GM23338 (cell line): ENCODE measurements at regions not wholly inside any gene's neighbourhood (a gene's known extent, or its start where the extent isn't known, plus 50 kb on each side); places are given as distances from the start of the nearest gene placed in this dataset.

Experiments used
- ATAC-seq: fragments of 200-7000 bp; cut with Tn5 transposase; 3 replicates; pipeline ENCODE4 v1.9.1; 2020
- DNase-seq: peaks from one replicate; pipeline ENCODE4 v3.0.0-alpha.2; 2015; ENCODE audit warnings: low spot score
- H2AFZ ChIP-seq: fragments of 200-600 bp; sonication (generic); 2 replicates; pipeline ENCODE4 v1.8.0; 2016; ENCODE audit warnings: antibody characterized with exemption, mild to moderate bottlenecking, moderate library complexity
- H3F3A ChIP-seq: fragments of 200-600 bp; sonication (generic); replicated peaks from 2 replicates; pipeline ENCODE4 v1.8.0; 2017; ENCODE audit warnings: antibody characterized with exemption, mixed run types, low read depth
- H3K27ac ChIP-seq: fragments of 200-600 bp; sonication (generic); 2 replicates; pipeline ENCODE4 v1.6.1; 2016; ENCODE audit warnings: low read depth
- H3K27me3 ChIP-seq: fragments of 200-600 bp; sonication (generic); 2 replicates; pipeline ENCODE4 v1.8.0; 2016; ENCODE audit warnings: mild to moderate bottlenecking, mixed run types, moderate library complexity; ENCODE audit not compliant: insufficient read depth
- H3K36me3 ChIP-seq: fragments of 200-600 bp; sonication (generic); 2 replicates; pipeline ENCODE4 v1.8.0; 2016; ENCODE audit warnings: mild to moderate bottlenecking; ENCODE audit not compliant: insufficient read depth
- H3K4me1 ChIP-seq: fragments of 200-600 bp; sonication (generic); 2 replicates; pipeline ENCODE4 v1.8.0; 2016; ENCODE audit warnings: mild to moderate bottlenecking, moderate library complexity; ENCODE audit not compliant: insufficient read depth
- H3K4me2 ChIP-seq: fragments of 200-600 bp; sonication (generic); 2 replicates; pipeline ENCODE4 v1.7.1; 2017; ENCODE audit warnings: mixed run types
- H3K4me3 ChIP-seq: fragments of 200-600 bp; sonication (generic); 2 replicates; pipeline ENCODE4 v1.6.1; 2016; ENCODE audit warnings: mixed run types
- H3K79me2 ChIP-seq: fragments of 200-600 bp; sonication (generic); replicated peaks from 2 replicates; pipeline ENCODE4 v1.8.0; 2017; ENCODE audit warnings: mild to moderate bottlenecking; ENCODE audit not compliant: insufficient read depth
- H3K9me2 ChIP-seq: fragments of 200-600 bp; sonication (generic); 2 replicates; pipeline ENCODE4 v1.8.0; 2017; ENCODE audit not compliant: insufficient read depth
- H4K20me1 ChIP-seq: fragments of 200-600 bp; sonication (generic); replicated peaks from 2 replicates; pipeline ENCODE4 v1.8.0; 2017; ENCODE audit warnings: mild to moderate bottlenecking; ENCODE audit not compliant: insufficient read depth
- H3K27ac Mint-ChIP-seq: 2 replicates; pipeline ENCODE4 v1.8.0; 2020; ENCODE audit warnings: inconsistent platforms, mild to moderate bottlenecking, moderate library complexity, mixed read lengths
- H3K27me3 Mint-ChIP-seq: 3 replicates; pipeline ENCODE4 v1.8.0; 2022; ENCODE audit warnings: low read depth, mild to moderate bottlenecking, moderate library complexity, mixed read lengths, inconsistent platforms; ENCODE audit not compliant: insufficient read depth, poor library complexity
- H3K36me3 Mint-ChIP-seq: 3 replicates; pipeline ENCODE4 v1.8.0; 2021; ENCODE audit warnings: low read depth, mild to moderate bottlenecking, inconsistent platforms, moderate library complexity, mixed read lengths
- H3K4me1 Mint-ChIP-seq: 3 replicates; pipeline ENCODE4 v1.8.0; 2020; ENCODE audit warnings: mild to moderate bottlenecking, inconsistent platforms, mixed read lengths
- H3K4me3 Mint-ChIP-seq: 3 replicates; pipeline ENCODE4 v1.8.0; 2021; ENCODE audit warnings: moderate library complexity, mild to moderate bottlenecking, inconsistent platforms, mixed read lengths
- H3K9me3 Mint-ChIP-seq: 3 replicates; pipeline ENCODE4 v1.8.0; 2020; ENCODE audit warnings: moderate library complexity, mild to moderate bottlenecking, inconsistent platforms, mixed read lengths
- CREB1 ChIP-seq: fragments of 250-450 bp; sonication (Bioruptor Pico); IDR thresholded peaks from 2 replicates; pipeline ENCODE4 v1.5.0; 2020; ENCODE audit warnings: low read depth, mild to moderate bottlenecking, moderate library complexity
- EZH2 ChIP-seq: fragments of 200-600 bp; sonication (generic); IDR thresholded peaks from one replicate; pipeline ENCODE4 v1.8.0; 2017; ENCODE audit warnings: antibody characterized with exemption, mild to moderate bottlenecking, low read depth; ENCODE audit not compliant: unreplicated experiment
- EZH2phosphoT487 ChIP-seq: fragments of 200-600 bp; sonication (generic); IDR thresholded peaks from one replicate; pipeline ENCODE4 v1.8.1; 2018; ENCODE audit warnings: antibody characterized with exemption; ENCODE audit not compliant: unreplicated experiment
- POLR2AphosphoS5 ChIP-seq: IDR thresholded peaks from 2 replicates; pipeline ENCODE4 v1.6.1; 2016; ENCODE audit warnings: antibody characterized with exemption, low read depth
- ZNF114 ChIP-seq: fragments of 250-450 bp; sonication (Bioruptor Pico); IDR thresholded peaks from 2 replicates; pipeline ENCODE4 v1.5.0; 2020; ENCODE audit warnings: mild to moderate bottlenecking, moderate library complexity
- ZNF331 ChIP-seq: fragments of 250-450 bp; sonication (Bioruptor Pico); IDR thresholded peaks from 2 replicates; pipeline ENCODE4 v1.5.0; 2020; ENCODE audit warnings: low read depth, mild to moderate bottlenecking, moderate library complexity
- TF ChIP-seq, protein P1 (sequence below): fragments of 250-450 bp; sonication (Bioruptor Pico); IDR thresholded peaks from 2 replicates; pipeline ENCODE4 v1.5.0; 2020; ENCODE audit warnings: mild to moderate bottlenecking, moderate library complexity
- TF ChIP-seq, protein P2 (sequence below): IDR thresholded peaks from one replicate; pipeline ENCODE4 v1.6.1; 2018; ENCODE audit warnings: antibody characterized with exemption; ENCODE audit not compliant: unreplicated experiment
- TF ChIP-seq, protein P3 (sequence below): IDR thresholded peaks from 2 replicates; pipeline ENCODE4 v1.6.1; 2016; ENCODE audit warnings: antibody characterized with exemption

DNA sequence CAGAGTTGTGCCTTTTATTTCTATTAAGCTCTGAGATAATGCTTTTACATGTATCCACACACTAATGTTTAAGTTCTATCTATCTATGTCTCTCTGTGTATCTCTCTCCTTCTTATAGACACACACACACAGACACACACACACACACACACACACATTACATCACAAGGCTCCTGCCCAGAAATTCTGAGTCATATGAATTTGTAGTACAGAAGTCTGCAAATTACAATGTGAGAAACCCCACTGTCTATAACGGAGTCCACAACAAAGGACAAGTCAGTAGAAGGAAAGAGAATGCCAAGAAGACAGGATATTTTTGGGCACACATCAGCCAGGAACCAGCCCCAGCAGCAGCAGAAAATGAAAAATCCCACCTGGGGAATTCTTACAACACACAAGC, 142.4 kb downstream of the EN1 start (continued):
- TF ChIP-seq, protein P1, sequence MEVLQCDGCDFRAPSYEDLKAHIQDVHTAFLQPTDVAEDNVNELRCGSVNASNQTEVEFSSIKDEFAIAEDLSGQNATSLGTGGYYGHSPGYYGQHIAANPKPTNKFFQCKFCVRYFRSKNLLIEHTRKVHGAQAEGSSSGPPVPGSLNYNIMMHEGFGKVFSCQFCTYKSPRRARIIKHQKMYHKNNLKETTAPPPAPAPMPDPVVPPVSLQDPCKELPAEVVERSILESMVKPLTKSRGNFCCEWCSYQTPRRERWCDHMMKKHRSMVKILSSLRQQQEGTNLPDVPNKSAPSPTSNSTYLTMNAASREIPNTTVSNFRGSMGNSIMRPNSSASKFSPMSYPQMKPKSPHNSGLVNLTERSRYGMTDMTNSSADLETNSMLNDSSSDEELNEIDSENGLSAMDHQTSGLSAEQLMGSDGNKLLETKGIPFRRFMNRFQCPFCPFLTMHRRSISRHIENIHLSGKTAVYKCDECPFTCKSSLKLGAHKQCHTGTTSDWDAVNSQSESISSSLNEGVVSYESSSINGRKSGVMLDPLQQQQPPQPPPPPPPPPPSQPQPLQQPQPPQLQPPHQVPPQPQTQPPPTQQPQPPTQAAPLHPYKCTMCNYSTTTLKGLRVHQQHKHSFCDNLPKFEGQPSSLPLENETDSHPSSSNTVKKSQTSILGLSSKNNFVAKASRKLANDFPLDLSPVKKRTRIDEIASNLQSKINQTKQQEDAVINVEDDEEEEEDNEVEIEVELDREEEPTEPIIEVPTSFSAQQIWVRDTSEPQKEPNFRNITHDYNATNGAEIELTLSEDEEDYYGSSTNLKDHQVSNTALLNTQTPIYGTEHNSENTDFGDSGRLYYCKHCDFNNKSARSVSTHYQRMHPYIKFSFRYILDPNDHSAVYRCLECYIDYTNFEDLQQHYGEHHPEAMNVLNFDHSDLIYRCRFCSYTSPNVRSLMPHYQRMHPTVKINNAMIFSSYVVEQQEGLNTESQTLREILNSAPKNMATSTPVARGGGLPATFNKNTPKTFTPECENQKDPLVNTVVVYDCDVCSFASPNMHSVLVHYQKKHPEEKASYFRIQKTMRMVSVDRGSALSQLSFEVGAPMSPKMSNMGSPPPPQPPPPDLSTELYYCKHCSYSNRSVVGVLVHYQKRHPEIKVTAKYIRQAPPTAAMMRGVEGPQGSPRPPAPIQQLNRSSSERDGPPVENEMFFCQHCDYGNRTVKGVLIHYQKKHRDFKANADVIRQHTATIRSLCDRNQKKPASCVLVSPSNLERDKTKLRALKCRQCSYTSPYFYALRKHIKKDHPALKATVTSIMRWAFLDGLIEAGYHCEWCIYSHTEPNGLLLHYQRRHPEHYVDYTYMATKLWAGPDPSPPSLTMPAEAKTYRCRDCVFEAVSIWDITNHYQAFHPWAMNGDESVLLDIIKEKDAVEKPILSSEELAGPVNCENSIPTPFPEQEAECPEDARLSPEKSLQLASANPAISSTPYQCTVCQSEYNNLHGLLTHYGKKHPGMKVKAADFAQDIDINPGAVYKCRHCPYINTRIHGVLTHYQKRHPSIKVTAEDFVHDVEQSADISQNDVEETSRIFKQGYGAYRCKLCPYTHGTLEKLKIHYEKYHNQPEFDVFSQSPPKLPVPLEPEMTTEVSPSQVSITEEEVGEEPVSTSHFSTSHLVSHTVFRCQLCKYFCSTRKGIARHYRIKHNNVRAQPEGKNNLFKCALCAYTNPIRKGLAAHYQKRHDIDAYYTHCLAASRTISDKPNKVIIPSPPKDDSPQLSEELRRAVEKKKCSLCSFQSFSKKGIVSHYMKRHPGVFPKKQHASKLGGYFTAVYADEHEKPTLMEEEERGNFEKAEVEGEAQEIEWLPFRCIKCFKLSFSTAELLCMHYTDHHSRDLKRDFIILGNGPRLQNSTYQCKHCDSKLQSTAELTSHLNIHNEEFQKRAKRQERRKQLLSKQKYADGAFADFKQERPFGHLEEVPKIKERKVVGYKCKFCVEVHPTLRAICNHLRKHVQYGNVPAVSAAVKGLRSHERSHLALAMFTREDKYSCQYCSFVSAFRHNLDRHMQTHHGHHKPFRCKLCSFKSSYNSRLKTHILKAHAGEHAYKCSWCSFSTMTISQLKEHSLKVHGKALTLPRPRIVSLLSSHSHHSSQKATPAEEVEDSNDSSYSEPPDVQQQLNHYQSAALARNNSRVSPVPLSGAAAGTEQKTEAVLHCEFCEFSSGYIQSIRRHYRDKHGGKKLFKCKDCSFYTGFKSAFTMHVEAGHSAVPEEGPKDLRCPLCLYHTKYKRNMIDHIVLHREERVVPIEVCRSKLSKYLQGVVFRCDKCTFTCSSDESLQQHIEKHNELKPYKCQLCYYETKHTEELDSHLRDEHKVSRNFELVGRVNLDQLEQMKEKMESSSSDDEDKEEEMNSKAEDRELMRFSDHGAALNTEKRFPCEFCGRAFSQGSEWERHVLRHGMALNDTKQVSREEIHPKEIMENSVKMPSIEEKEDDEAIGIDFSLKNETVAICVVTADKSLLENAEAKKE (CRISPR knock-in tag), result no peak
- no peak for TF ChIP-seq EZH2phosphoT487
- no peak for TF ChIP-seq CREB1
- TF ChIP-seq POLR2AphosphoS5, result no peak
- TF ChIP-seq ZNF331, result no peak
- no peak for TF ChIP-seq ZNF114 (CRISPR knock-in tag)

DNA sequence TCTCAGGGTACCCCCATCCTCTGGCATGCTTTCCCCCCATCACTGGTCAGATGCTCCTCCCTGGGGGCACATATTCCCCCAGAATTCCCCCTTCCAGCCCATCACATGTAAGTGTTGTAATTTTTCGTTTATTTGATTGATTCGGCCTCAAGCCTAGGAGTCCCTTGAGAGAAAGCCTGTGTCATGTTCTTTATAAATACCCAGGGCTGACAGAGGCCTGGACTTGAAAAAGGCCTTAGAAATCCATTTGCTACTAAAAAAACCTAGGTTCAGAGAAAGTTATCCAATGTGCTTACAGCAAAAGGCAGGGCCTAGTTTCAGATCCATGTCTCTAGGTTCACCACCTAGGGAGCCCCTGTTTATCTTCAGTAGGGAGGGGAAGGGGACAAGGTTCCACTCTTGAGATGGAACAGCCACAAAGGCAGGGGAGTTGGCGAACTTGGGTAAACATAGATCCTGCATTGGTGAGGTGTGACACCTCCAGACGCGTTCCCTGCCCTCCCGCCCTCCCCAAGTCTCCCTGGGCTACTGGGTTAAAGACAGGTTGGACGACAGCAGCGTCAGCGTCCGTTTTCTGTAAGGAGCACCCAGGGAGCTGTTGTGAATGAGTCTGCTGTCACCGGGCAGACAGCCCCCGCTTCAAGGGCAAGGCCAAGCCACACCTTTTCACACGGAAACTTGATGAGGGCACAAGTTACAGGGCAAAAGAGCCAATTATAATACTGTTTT, 147.8 kb downstream of the EN1 start:
- ATAC-seq, result no peak
- no peaks in the 10 kb centered on the region for H3K36me3 ChIP-seq
- H3K27ac Mint-ChIP-seq, result no peak overlapping the region
- H3K27me3 Mint-ChIP-seq, result peaks cover 1% of the 10 kb centered on the region
- no peak overlapping the region for H3K4me3 Mint-ChIP-seq
- no peaks in the 10 kb centered on the region for H3K79me2 ChIP-seq
- no peaks in the 10 kb centered on the region for H3K36me3 Mint-ChIP-seq
- no peaks in the 10 kb centered on the region for H3K27me3 ChIP-seq
- H4K20me1 ChIP-seq, result no peaks in the 10 kb centered on the region
- H3K9me2 ChIP-seq, result no peaks in the 10 kb centered on the region
- no peak overlapping the region for H3K27ac ChIP-seq
- H3K4me1 ChIP-seq, result peaks cover 6% of the 10 kb centered on the region
- H3K4me3 ChIP-seq, result no peak overlapping the region
- H3K4me2 ChIP-seq, result no peak overlapping the region
- no peaks in the 10 kb centered on the region for H3F3A ChIP-seq
- no peak for DNase-seq
- peaks cover 6% of the 10 kb centered on the region; the same call in 2 of the 3 replicates for H3K4me1 Mint-ChIP-seq
- H3K9me3 Mint-ChIP-seq, result no peaks in the 10 kb centered on the region
- no peak overlapping the region; the same call in 1 of the 2 replicates for H2AFZ ChIP-seq
- TF ChIP-seq CREB1 (no peak), EZH2 (no peak)
- TF ChIP-seq, protein P2, sequence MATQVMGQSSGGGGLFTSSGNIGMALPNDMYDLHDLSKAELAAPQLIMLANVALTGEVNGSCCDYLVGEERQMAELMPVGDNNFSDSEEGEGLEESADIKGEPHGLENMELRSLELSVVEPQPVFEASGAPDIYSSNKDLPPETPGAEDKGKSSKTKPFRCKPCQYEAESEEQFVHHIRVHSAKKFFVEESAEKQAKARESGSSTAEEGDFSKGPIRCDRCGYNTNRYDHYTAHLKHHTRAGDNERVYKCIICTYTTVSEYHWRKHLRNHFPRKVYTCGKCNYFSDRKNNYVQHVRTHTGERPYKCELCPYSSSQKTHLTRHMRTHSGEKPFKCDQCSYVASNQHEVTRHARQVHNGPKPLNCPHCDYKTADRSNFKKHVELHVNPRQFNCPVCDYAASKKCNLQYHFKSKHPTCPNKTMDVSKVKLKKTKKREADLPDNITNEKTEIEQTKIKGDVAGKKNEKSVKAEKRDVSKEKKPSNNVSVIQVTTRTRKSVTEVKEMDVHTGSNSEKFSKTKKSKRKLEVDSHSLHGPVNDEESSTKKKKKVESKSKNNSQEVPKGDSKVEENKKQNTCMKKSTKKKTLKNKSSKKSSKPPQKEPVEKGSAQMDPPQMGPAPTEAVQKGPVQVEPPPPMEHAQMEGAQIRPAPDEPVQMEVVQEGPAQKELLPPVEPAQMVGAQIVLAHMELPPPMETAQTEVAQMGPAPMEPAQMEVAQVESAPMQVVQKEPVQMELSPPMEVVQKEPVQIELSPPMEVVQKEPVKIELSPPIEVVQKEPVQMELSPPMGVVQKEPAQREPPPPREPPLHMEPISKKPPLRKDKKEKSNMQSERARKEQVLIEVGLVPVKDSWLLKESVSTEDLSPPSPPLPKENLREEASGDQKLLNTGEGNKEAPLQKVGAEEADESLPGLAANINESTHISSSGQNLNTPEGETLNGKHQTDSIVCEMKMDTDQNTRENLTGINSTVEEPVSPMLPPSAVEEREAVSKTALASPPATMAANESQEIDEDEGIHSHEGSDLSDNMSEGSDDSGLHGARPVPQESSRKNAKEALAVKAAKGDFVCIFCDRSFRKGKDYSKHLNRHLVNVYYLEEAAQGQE, result no peak
- TF ChIP-seq, protein P3, sequence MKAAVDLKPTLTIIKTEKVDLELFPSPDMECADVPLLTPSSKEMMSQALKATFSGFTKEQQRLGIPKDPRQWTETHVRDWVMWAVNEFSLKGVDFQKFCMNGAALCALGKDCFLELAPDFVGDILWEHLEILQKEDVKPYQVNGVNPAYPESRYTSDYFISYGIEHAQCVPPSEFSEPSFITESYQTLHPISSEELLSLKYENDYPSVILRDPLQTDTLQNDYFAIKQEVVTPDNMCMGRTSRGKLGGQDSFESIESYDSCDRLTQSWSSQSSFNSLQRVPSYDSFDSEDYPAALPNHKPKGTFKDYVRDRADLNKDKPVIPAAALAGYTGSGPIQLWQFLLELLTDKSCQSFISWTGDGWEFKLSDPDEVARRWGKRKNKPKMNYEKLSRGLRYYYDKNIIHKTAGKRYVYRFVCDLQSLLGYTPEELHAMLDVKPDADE, result no peak
